ENCODE measurements at regions not wholly inside any gene's neighbourhood (a gene's known extent, or its start where the extent isn't known, plus 50 kb on each side); places are given as distances from the start of the nearest gene placed in this dataset.
A peak's percentile ranks its signal among the peaks of the same experiment; 100 is the strongest.

DNA sequence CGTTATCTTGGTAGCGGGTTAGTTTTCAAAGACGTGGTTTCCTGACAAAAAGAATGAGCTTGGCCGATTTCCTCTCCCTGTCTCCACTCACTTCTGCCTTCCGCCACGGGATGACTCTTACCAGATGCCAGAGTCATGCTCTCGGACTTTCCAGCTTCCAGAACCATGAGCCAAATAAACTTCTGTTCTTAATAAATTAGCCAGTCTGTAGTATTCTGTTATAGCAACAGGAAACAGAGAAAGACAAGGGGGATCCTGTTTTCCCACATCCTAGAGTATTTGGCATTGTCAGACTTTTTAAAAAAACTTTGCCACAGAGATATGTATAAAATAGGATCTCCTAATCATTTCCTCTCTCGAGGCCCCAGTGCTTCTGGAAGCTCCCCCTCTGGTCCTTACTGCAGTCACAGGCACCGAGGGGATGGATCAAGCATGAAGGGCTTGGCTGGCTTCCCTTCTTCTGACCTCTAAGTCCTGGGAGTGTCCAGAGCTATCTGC is 84.9 kb upstream of the NAA20 start:
- DNase-seq (ENCODE audit: low read depth): peak; percentile 82
- TF ChIP-seq, protein P1, sequence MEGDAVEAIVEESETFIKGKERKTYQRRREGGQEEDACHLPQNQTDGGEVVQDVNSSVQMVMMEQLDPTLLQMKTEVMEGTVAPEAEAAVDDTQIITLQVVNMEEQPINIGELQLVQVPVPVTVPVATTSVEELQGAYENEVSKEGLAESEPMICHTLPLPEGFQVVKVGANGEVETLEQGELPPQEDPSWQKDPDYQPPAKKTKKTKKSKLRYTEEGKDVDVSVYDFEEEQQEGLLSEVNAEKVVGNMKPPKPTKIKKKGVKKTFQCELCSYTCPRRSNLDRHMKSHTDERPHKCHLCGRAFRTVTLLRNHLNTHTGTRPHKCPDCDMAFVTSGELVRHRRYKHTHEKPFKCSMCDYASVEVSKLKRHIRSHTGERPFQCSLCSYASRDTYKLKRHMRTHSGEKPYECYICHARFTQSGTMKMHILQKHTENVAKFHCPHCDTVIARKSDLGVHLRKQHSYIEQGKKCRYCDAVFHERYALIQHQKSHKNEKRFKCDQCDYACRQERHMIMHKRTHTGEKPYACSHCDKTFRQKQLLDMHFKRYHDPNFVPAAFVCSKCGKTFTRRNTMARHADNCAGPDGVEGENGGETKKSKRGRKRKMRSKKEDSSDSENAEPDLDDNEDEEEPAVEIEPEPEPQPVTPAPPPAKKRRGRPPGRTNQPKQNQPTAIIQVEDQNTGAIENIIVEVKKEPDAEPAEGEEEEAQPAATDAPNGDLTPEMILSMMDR (conservative IDR thresholded peaks at IDR 0.05; ENCODE audit: low read depth, low read length): no peak
- H3K4me3 ChIP-seq (ENCODE audit: low read depth, low read length): no peak overlapping the region

DNA sequence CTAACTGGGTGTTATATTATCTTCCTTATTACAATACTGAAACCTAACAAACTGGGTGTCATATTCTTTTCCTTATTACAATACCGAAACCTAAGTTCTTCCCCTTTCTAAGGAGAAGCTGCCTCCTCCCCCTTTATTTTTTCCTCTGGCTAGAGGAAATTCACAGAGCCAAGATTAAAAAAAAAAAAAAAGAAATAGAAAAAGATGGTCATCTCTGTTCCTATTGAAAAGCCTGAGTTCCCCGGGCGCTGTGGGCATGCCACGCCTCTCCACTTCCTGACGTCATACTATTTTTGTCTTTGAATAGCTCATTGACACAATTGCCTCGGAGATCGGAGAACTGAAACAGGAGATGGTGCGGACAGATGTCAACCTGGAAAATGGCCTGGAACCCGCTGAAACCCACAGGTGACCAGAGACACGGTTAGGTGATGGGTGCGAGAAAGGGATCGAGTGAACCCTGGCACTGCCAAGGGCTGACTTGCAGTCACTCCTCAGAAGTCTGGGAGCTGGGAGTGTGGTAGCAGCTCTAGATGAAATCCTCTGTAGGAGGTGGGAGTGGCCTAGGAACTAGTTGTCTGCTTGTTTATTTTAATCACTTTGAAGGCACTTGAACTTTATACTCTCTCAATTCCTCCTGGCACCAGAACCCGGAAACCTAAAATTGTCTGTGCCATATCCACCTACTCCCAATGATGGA is 82.2 kb upstream of the NAA20 start:
- no peak overlapping the region for H3K4me3 ChIP-seq (ENCODE audit: low read depth, low read length)
- TF ChIP-seq, protein P1 (conservative IDR thresholded peaks at IDR 0.05; ENCODE audit: low read depth, low read length): no peak
- DNase-seq (ENCODE audit: low read depth): no peak

DNA sequence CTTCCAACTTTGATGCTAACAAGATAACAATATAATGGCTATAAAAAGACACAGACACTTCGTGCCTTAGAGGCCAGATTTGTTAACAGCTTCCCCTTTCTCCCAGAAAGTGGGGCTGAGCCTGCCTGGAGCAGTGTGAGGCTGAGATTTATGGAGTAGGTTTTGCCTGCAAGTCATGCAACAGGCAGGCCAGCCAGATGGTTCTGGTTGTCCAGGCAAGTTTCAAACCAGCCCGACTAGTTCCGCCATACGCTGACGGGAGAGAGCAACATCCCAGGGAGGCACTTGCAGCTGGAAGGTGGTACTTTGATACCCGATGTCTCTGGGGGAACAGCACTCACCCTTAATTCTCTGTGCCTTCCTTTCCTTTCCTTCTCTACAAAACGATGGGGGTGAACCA is 81.3 kb upstream of the NAA20 start:
- TF ChIP-seq, protein P1 (conservative IDR thresholded peaks at IDR 0.05; ENCODE audit: low read depth, low read length): no peak
- H3K4me3 ChIP-seq (ENCODE audit: low read depth, low read length): no peak overlapping the region

DNA sequence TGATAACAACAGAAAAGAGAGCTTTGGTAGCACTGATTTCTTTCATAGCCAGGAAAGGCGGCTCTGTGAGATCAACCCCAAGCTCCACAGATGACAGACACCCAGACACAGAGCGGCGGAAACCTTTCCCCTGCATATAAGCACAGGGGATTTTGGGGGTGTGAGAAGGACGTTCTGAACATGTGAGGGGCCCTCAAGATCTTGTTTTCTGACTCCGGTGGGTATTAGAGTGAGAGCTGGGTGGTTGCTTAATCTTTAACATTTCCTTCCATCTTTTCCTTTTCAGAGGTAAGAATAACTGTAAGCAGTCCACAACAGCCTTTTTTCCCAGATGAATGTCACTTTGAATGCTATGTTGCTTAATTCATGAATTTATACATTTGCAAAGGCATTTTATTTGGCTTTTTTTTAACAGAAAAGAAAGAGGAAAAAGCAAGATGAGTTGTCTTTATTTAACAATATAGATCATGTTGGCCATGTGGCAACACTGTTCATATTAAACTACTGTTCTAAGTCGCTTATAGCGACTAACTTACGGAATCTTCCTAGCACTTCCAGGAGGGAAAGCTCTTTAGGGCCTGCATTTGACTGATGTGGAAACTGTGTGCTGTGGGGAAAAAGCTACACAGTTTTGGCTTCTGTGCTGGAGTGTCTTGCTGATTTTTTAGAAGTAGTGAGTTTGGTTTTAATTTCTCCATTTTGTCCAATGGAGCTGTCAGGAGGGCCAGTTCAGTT is 80.5 kb upstream of the NAA20 start:
- TF ChIP-seq, protein P1 (conservative IDR thresholded peaks at IDR 0.05; ENCODE audit: low read depth, low read length): no peak
- no peak overlapping the region for H3K4me3 ChIP-seq (ENCODE audit: low read depth, low read length)
- DNase-seq (ENCODE audit: low read depth): no peak

More for the DNA sequence above, 81.3 kb upstream of the NAA20 start:
- no peak for DNase-seq (ENCODE audit: low read depth)

DNA sequence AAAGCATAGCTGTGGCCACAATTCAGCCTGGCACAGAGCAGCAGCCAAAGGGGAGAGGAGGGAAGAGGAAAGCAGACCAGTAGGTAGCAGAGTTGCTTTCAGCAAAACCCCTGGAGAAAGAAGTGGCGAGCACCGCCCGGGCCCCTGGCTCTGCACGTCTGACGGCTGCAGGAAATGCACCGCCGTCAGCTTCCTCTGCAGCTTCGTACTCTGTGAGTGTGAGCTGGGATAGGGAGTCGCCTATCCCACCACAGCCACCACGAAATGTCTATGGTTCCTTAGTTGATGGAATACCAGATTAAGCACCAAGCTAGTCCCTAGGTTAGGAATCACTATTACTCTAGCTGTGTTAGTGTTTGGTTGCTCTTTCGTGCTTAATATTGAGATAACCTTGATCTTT is 79.9 kb upstream of the NAA20 start:
- no peak overlapping the region for H3K4me3 ChIP-seq (ENCODE audit: low read depth, low read length)
- TF ChIP-seq, protein P1 (conservative IDR thresholded peaks at IDR 0.05; ENCODE audit: low read depth, low read length): no peak
- no peak for DNase-seq (ENCODE audit: low read depth)

DNA sequence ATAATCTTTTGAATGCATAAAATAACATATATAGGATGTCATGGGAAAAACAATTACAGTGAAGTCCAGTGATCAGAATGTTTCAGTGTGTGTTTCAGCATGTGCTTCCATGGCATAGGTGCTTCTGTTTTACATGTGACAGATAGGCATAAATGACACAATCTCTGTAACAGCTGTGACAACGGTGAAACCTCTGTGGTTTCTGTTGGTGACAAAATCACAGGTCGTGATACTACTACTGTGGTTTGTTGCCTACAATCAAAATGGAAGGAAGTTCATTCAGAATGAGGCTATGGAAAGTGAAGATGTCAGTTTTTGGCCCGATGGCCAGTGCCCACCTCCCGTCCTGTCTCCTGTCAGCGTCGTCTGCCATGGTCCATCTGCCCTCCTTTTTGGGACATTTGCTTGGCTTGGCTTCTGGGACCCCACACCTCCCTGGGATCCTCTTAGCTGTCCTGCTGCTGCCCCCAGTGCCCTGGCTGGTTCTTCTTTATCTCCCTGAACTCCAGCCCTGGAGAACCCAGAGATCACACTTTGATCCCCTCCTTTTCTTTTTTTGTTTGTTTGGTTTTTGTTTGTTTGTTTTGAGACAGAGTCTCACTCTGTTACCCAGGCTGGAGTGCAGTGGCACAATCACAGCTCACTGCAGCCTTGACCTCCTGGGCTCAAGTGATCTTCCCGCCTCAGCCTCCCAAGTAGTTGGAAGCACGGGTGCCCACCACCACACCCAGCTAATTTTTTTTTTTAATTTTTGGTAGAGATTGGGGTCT is 79.3 kb upstream of the NAA20 start:
- TF ChIP-seq, protein P1 (conservative IDR thresholded peaks at IDR 0.05; ENCODE audit: low read depth, low read length): no peak
- H3K4me3 ChIP-seq (ENCODE audit: low read depth, low read length): no peak overlapping the region
- DNase-seq (ENCODE audit: low read depth): no peak
